GM12878 (cell line): ENCODE measurements at regions not wholly inside any gene's neighbourhood (a gene's known extent, or its start where the extent isn't known, plus 50 kb on each side); places are given as distances from the start of the nearest gene placed in this dataset.
A peak's percentile ranks its signal among the peaks of the same experiment; 100 is the strongest.

Experiments
- ATAC-seq: fragments of 200-7000 bp; cut with Tn5 transposase; 3 replicates; pipeline ENCODE4 v1.9.1; 2020; ENCODE audit warnings: mild to moderate bottlenecking, moderate library complexity
- BruUV-seq: library from RNA; stranded (reverse); fragments of 400-500 nt; replicated peaks from 2 replicates; lab custom pipeline; 2021; lab: Mats Ljungman, UMichigan
- CTCF ChIA-PET: fragments of 300-600 bp; sonication (Branson Sonifier 250); formaldehyde crosslinking; extraction: SDS; loops from one replicate; lab custom pipeline; 2021; ENCODE audit warnings: inconsistent platforms; lab: Yijun Ruan, JAX
- POLR2A ChIA-PET: fragments of 350-600 bp; formaldehyde crosslinking; extraction: SDS; loops from one replicate; lab custom pipeline; 2021; ENCODE audit warnings: inconsistent platforms; lab: Charles Lee
- RAD21 ChIA-PET: fragments of 300-600 bp; sonication (Branson Sonifier 250); formaldehyde crosslinking; loops from one replicate; lab custom pipeline; 2023; ENCODE audit warnings: antibody characterized with exemption; ENCODE audit not compliant: unreplicated experiment; lab: Charles Lee
- SMC1A ChIA-PET: fragments of 300-600 bp; sonication (Branson Sonifier 250); formaldehyde crosslinking; loops from one replicate; lab custom pipeline; 2023; ENCODE audit not compliant: unreplicated experiment, uncharacterized antibody; lab: Charles Lee
- DNase-seq: peaks from one replicate; pipeline ENCODE4 v3.0.0-alpha.2; 2011; ENCODE audit warnings: low read depth, low spot score
- FAIRE-seq: peaks from 3 replicates; lab custom pipeline; 2011; peaks lifted over from hg19 to GRCh38; lab: Jason Lieb, UNC
- H2AFZ ChIP-seq: 2 replicates; pipeline ENCODE4 v1.6.0; 2011; ENCODE audit warnings: low read depth, low read length, control low read depth; ENCODE audit not compliant: control insufficient read depth
- H3K27ac ChIP-seq: 2 replicates; pipeline ENCODE4 v1.5.1; 2011; ENCODE audit warnings: control low read depth; ENCODE audit not compliant: control insufficient read depth, insufficient read depth
- H3K27me3 ChIP-seq, 2 experiments: replicated peaks in 1 of 2; 2 replicates each; pipeline versions ENCODE4 v1.6.0 to v1.6.1; 2011; ENCODE audit warnings: low read length in 1 of 2; ENCODE audit not compliant: control insufficient read depth in 2 of 2, insufficient read depth in 2 of 2
- H3K36me3 ChIP-seq, 2 experiments: 2 replicates each; pipeline ENCODE4 v1.5.1; 2011; ENCODE audit warnings: low read length in 1 of 2; ENCODE audit not compliant: control insufficient read depth in 2 of 2, insufficient read depth in 2 of 2
- H3K4me1 ChIP-seq: 2 replicates; pipeline ENCODE4 v1.6.1; 2011; ENCODE audit warnings: mild to moderate bottlenecking, low read length, moderate library complexity, mixed read lengths; ENCODE audit not compliant: control insufficient read depth, insufficient read depth
- H3K4me2 ChIP-seq: 2 replicates; pipeline ENCODE4 v1.6.0; 2011; ENCODE audit warnings: control low read depth; ENCODE audit not compliant: control insufficient read depth, insufficient read depth
- H3K4me3 ChIP-seq: fragments of 200-600 bp; sonication (generic); 2 replicates; pipeline ENCODE4 v1.5.1; 2016
- H3K79me2 ChIP-seq: 2 replicates; pipeline ENCODE4 v1.6.0; 2011; ENCODE audit warnings: low read length; ENCODE audit not compliant: control insufficient read depth, insufficient read depth
- H3K9ac ChIP-seq: 2 replicates; pipeline ENCODE4 v1.8.0; 2011; ENCODE audit warnings: low read length, control low read depth, mixed read lengths; ENCODE audit not compliant: control insufficient read depth, insufficient read depth
- H3K9me3 ChIP-seq: replicated peaks from 3 replicates; pipeline ENCODE4 v1.5.1; 2011; ENCODE audit warnings: mild to moderate bottlenecking, low read length; ENCODE audit not compliant: control insufficient read depth, insufficient read depth
- H4K20me1 ChIP-seq: 2 replicates; pipeline ENCODE4 v1.6.0; 2011; ENCODE audit not compliant: control insufficient read depth, insufficient read depth
- ASH2L ChIP-seq: fragments of 300-600, 200-600 bp; sonication (generic); IDR thresholded peaks from 2 replicates; pipeline ENCODE4 v1.6.1; 2017; ENCODE audit warnings: low read depth, mild to moderate bottlenecking, borderline replicate concordance
- ATF7 ChIP-seq: fragments of 450-650 bp; IDR thresholded peaks from 2 replicates; pipeline ENCODE4 v1.6.1; 2016; ENCODE audit warnings: low read depth, mild to moderate bottlenecking
- CREM ChIP-seq: IDR thresholded peaks from 2 replicates; pipeline ENCODE4 v1.6.1; 2014; ENCODE audit warnings: antibody characterized with exemption, low read depth
- EED ChIP-seq: sonication (generic); IDR thresholded peaks from 2 replicates; pipeline ENCODE4 v1.6.1; 2016; ENCODE audit warnings: antibody characterized with exemption, low read depth
- ESRRA ChIP-seq: IDR thresholded peaks from 2 replicates; pipeline ENCODE4 v1.6.1; 2012; ENCODE audit warnings: mild to moderate bottlenecking, low read length, improper control_type of control experiment
- RUNX3 ChIP-seq: IDR thresholded peaks from 2 replicates; pipeline ENCODE4 v1.6.1; 2012; ENCODE audit warnings: low read length, inconsistent platforms
- ZBTB4 ChIP-seq: fragments of 450-650 bp; formaldehyde crosslinking; IDR thresholded peaks from 2 replicates; pipeline ENCODE4 v1.4.0; 2022; ENCODE audit warnings: mild to moderate bottlenecking, moderate library complexity
- WGBS: methylation state at CpG from one replicate; pipeline ENCODE4 v1.1.6; 2016; ENCODE audit warnings: low lambda C conversion rate; ENCODE audit not compliant: insufficient replicate concordance, insufficient coverage; ENCODE audit errors: missing lambda C conversion rate; 5-methylcytosine and 5-hydroxymethylcytosine counted together
- in situ Hi-C: fragments of 300-500 bp; cut with MboI; formaldehyde crosslinking; loops from 9 replicates; pipeline ENCODE4 v1.14.3; 2018; ENCODE audit warnings: mixed read lengths
- intact Hi-C: fragments of 100-400 bp; cut with micrococcal nuclease; formaldehyde crosslinking; loops from one replicate; pipeline ENCODE4 v1.14.2; 2022; ENCODE audit not compliant: unreplicated experiment

- SMC1A ChIA-PET: no interaction called here
- RAD21 ChIA-PET: no interaction called here
These were observed 111.4 kb upstream of the LRRTM4 start for GRCh38 chr2:77633601-77634000.

More at GRCh38 chr2:77633601-77634000, 111.4 kb upstream of the LRRTM4 start:
- DNase-seq: no peak
- Histone ChIP-seq H4K20me1 (no peaks in the 10 kb centered on the region), H3K4me3 (no peak overlapping the region), H3K4me1 (no peaks in the 10 kb centered on the region), H3K27ac (no peak overlapping the region), H3K36me3 (no peaks in the 10 kb centered on the region), H3K9me3 (no peaks in the 10 kb centered on the region), H3K9ac (no peak overlapping the region), H3K4me2 (no peak overlapping the region), H2AFZ (no peak overlapping the region), H3K79me2 (no peaks in the 10 kb centered on the region), H3K27me3 (no peaks in the 10 kb centered on the region)
- intact Hi-C loops: no loop called here
- no peak for FAIRE-seq
- WGBS: 3% methylated on average over 2 of the region's 2 CpGs
- ChIA-PET POLR2A (no interaction called here), CTCF (interaction anchor here (0.9 kb wide), 1 partner anchor 26 kb away, joined by 3 read pairs; no protein-coding TSS in a partner anchor)
- no TSS peak for BruUV-seq
- in situ Hi-C loops: no loop called here
- no peak for TF ChIP-seq EED
- peak; percentile 45; the same call in 1 of the 2 replicates for TF ChIP-seq ATF7
- TF ChIP-seq ZBTB4: no peak
- no peak for TF ChIP-seq ASH2L
- TF ChIP-seq ESRRA: no peak
- TF ChIP-seq CREM: no peak
- no peak for TF ChIP-seq RUNX3
- ATAC-seq: no peak
